ENCODE measurements at regions not wholly inside any gene's neighbourhood (a gene's known extent, or its start where the extent isn't known, plus 50 kb on each side); places are given as distances from the start of the nearest gene placed in this dataset.
"Not testable (repeated sequence)": the region's sequence is repeated elsewhere in the genome, so short reads cannot be mapped to it uniquely, and the experiment has no call there.

DNA sequence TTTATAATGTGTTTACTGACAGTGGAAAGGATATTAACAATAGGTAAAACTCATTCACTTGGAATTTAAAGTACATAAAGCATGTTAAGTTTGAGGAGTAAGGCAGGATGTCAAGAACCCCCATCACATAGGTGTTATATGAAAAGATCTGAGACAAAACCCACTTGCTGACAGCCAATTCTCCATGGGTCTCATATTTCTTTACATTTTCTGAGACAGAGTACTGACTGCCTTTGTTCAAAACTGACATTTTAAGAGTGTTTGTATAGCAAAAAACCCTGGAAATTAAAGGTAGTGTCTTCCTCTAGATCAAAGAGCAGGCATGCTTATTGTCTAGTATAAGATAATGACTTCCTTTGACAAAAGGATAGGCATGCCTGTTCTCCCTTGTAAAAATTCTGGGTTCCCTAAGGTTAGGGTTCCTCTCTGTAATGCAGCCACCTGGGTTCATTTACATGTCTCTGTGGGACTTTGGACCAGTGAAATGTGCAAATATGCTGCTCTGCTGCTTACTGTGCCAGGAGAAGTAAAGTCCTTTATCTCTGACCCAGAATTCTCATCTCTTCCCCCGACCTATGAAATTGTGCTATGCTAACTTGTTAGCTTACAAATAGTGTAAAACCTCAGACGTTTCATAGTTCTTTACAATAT, 123.6 kb downstream of the PCDH18 start:
- TF ChIP-seq, protein P1, sequence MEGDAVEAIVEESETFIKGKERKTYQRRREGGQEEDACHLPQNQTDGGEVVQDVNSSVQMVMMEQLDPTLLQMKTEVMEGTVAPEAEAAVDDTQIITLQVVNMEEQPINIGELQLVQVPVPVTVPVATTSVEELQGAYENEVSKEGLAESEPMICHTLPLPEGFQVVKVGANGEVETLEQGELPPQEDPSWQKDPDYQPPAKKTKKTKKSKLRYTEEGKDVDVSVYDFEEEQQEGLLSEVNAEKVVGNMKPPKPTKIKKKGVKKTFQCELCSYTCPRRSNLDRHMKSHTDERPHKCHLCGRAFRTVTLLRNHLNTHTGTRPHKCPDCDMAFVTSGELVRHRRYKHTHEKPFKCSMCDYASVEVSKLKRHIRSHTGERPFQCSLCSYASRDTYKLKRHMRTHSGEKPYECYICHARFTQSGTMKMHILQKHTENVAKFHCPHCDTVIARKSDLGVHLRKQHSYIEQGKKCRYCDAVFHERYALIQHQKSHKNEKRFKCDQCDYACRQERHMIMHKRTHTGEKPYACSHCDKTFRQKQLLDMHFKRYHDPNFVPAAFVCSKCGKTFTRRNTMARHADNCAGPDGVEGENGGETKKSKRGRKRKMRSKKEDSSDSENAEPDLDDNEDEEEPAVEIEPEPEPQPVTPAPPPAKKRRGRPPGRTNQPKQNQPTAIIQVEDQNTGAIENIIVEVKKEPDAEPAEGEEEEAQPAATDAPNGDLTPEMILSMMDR (conservative IDR thresholded peaks at IDR 0.05; ENCODE audit: low read depth, low read length) = no peak
- DNase-seq (ENCODE audit: low read depth) = no peak
- H3K4me3 ChIP-seq (ENCODE audit: low read length) = no peak overlapping the region

DNA sequence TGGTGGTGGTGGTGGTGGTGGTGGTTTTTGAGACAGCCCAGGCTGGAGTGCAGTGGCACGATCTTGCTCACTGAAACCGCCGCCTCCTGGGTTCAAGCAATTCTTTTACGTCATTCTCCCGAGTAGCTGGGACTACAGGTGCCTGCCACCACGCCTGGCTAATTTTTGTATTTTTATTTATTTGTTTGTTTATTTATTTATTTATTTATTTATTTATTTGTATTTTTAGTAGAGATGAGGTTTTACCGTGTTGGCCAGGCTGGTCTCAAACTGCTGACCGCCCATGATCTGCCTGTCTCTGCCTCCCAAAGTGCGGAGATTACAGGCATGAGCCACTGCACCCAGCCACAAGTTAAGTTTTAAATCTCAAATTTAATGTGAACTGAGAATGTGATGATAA, 126.5 kb downstream of the PCDH18 start:
- not testable (repeated sequence) for DNase-seq (ENCODE audit: low read depth); H3K4me3 ChIP-seq (ENCODE audit: low read length)

DNA sequence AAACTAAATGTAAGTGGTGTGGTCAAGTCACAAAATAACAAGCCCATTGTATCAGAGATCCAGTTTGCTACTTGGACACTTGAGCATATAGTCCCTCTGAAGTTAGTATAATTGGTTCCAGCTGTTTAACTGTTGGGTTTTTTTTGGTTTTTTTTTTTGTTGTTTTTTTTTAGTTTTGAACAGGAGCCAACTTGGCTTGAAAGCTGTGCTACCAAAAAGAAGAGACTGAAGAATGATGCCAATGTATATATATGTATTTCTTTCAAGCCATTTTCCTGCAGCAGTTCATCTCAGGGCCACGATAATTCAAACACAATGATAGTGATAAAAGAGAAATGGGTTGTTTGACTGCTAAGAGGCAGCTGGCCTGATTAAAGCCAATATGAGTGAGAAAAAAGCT, 138.3 kb downstream of the PCDH18 start:
- no peak for DNase-seq (ENCODE audit: low read depth)
- TF ChIP-seq, protein P1 (conservative IDR thresholded peaks at IDR 0.05; ENCODE audit: low read depth, low read length) = no peak
- H3K4me3 ChIP-seq (ENCODE audit: low read length) = no peak overlapping the region

GRCh38 chr4:137393044-137393443, 139.2 kb downstream of the PCDH18 start:
- no peak overlapping the region for H3K4me3 ChIP-seq (ENCODE audit: low read length)
- peak; percentile 85 for DNase-seq (ENCODE audit: low read depth)
- TF ChIP-seq, protein P1 (conservative IDR thresholded peaks at IDR 0.05; ENCODE audit: low read depth, low read length) = no peak

DNA sequence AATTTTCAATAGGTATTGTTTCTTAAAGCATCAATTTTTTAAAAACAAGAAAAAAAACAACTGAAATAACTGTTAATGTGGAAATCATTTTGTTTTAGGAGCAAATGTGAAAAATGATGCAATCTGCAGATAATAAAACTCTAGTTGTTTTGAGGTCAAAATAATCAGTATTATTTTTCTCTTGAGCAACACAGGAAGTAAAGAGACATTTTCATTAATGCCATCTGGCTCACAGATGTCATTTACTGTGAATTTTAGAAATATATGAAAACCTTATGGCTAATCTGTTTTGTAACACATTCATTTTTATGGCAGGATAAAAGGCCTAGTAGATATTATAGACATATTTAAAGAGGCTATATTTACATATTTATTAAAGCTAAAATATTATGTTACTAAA, 141.6 kb downstream of the PCDH18 start:
- TF ChIP-seq, protein P1 (conservative IDR thresholded peaks at IDR 0.05; ENCODE audit: low read depth, low read length) = no peak
- DNase-seq (ENCODE audit: low read depth) = no peak
- H3K4me3 ChIP-seq (ENCODE audit: low read length) = no peak overlapping the region

- TF ChIP-seq, protein P1 (conservative IDR thresholded peaks at IDR 0.05; ENCODE audit: low read depth, low read length) = no peak
Observed at GRCh38 chr4:137389911-137390520, 142.3 kb downstream of the PCDH18 start.

GRCh38 chr4:137387924-137388323, 144.4 kb downstream of the PCDH18 start:
- DNase-seq (ENCODE audit: low read depth) = no peak
- H3K4me3 ChIP-seq (ENCODE audit: low read length) = no peak overlapping the region
- TF ChIP-seq, protein P1 (conservative IDR thresholded peaks at IDR 0.05; ENCODE audit: low read depth, low read length) = no peak

More at GRCh38 chr4:137389911-137390520, 142.3 kb downstream of the PCDH18 start:
- H3K4me3 ChIP-seq (ENCODE audit: low read length) = no peak overlapping the region
- no peak for DNase-seq (ENCODE audit: low read depth)
